Activated CD8-positive, alpha-beta memory T cell treated with anti-CD3 and anti-CD28 coated beads for 24 hours (primary cell): ENCODE measurements at regions not wholly inside any gene's neighbourhood (a gene's known extent, or its start where the extent isn't known, plus 50 kb on each side); places are given as distances from the start of the nearest gene placed in this dataset.
A peak's percentile ranks its signal among the peaks of the same experiment; 100 is the strongest.

ENCODE experiments used
- DNase-seq: peaks from one replicate; pipeline ENCODE4 v3.0.0-alpha.2; 2020

DNA sequence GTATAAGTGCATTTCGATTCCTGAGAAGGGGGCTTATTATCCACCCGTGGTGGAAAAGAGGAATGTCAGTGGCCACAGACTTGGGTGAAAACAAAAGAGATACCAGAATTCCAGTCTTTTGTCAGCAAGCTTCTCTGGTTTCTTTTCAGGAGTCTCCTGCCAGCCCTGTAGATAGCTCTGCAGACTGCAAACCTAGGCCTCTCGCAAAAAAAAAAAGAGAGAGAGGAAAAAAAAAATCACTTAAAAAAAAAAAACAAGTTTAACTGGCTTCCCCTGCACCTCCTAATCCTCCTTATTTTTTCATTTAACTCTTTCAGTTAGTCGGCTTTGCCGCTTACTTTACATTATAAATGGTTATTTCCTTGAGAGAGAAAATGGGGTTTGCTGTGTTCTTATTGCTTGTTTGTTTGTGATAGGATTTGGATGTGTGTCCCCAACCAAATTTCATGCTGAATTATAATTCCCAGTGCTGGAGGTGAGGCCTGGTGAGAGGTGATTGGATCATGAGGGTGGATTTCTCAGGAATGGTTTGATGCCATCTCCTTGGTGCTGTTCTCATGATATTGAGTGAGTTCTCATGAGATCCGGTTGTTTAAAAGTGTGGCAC is 170.0 kb downstream of the BCL11B start:
- DNase-seq: no peak

DNA sequence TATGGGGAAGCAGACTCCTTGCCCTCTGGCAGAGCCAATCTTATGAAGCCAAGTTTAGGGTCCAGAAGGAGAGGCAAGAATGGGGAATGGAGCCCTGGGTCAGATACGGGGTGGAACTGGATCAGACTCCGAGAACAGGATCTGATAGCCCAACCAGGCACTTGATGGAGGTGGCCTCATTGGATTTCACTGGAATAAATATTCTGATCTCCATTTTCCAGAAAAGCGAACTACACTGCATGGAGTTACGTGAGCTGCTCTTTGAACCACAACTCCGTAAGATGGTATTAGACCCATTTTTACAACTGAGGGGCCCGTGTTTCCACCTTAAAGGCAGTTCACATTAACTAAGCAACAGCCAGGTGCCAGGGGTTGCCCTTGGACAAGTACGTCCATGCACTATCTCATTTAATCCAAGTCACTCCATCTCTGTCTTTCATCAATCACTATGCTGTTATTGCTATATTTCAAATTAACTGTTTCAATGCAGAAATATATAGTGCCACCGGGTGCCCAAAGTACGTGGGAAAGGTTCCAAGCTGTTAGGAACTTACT is 155.2 kb downstream of the BCL11B start:
- DNase-seq: peak; percentile 40

DNA sequence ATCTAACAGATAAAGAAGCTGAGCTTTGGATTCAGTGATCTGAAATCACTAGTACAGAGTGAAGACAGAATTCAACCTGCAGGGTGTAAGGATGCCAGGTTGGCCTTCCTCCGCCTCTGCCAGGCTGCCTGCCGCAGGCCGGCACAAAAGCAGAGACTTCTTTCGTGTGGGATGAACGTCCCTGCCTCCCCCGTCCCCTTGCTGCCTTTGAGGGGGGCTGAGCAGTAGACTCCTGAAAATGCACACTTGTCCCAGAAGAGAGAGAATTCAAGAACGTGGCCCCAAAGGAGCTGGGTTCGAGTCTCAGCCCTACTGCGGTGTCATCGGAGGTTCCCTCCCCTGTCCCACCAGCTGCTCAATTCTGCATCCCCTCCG is 154.3 kb downstream of the BCL11B start:
- no peak for DNase-seq

DNA sequence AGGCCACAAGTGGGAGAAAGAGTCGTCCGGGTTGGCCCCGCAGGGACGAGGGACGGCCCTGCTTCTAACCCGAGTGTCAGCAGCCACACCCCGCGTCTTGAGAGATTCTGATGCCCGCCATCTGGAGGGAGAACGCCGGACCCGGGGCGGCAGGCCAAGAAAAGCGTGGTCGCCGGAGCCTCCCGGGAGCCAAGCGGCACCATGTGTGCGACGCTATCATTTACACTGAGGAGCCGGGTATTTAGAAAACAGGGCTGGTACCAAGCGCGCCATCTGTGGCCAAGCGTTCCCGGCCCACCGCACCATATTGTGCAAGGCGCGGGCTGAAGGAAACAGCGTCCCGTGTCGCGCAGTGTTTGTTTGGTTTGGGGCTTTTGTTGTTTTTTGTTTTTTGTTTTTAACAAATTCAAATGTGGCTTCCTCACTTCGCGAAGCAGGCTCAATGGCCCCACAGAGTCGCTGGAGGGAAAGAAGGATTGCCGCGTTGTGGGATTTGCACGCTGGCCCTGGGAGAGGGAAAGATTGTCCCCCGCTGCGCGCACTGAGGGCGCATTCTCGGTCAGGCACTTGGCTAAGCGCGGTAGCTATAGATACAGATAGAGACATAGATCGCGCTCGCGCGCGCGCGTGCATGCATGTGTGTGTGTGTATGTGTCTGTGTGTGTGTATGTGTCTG is 153.8 kb downstream of the BCL11B start:
- DNase-seq: peak; percentile 62

DNA sequence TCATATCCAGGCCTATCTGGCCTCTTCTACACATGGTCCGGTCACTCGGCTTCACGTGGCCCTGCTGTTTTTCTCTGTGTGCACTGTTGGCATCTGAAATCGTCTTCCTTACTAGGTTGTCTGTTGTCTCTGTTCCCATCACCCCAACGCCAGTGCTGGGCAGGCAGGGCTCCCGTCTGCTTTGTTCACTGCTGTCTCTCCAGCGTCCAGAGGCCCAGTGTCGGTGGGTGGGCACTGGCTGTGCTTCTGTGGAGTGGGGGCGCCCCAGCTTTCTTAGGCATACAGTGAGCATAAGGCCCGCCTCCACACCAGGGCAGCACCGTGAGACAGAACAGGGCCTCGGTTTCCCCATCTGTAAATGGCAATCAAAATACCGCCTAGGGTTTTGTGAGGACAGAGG is 153.1 kb downstream of the BCL11B start:
- DNase-seq: peak; percentile 49
